A673 (cell line): ENCODE measurements at regions not wholly inside any gene's neighbourhood (a gene's known extent, or its start where the extent isn't known, plus 50 kb on each side); places are given as distances from the start of the nearest gene placed in this dataset.

Source experiments
- BruUV-seq: library from RNA; stranded (reverse); fragments of 400-500 nt; replicated peaks from 2 replicates; lab custom pipeline; 2021; lab: Mats Ljungman, UMichigan
- CTCF ChIA-PET: fragments of 300-600 bp; sonication (Branson Sonifier 250); formaldehyde crosslinking; loops from one replicate; lab custom pipeline; 2022; ENCODE audit warnings: antibody characterized with exemption; lab: Charles Lee
- POLR2A ChIA-PET: fragments of 300-600 bp; sonication (Branson Sonifier 250); formaldehyde crosslinking; loops from one replicate; lab custom pipeline; 2022; ENCODE audit warnings: antibody characterized with exemption; ENCODE audit not compliant: low non-redundant PET; lab: Charles Lee
- DNase-seq: peaks from one replicate; pipeline ENCODE4 v3.0.0-alpha.2; 2015; ENCODE audit warnings: low spot score
- H3K27ac ChIP-seq: fragments of 200-600 bp; sonication (generic); 2 replicates; pipeline ENCODE4 v1.5.1; 2016; ENCODE audit warnings: mixed run types, low read depth, mild to moderate bottlenecking, mixed read lengths, antibody characterized with exemption, low read length; ENCODE audit not compliant: poor library complexity, severe bottlenecking
- H3K27me3 ChIP-seq: fragments of 200-600 bp; sonication (generic); replicated peaks from 2 replicates; pipeline ENCODE4 v1.6.1; 2017; ENCODE audit warnings: mixed run types, low read depth, mild to moderate bottlenecking, mixed read lengths, antibody characterized with exemption, low read length; ENCODE audit not compliant: insufficient read depth, poor library complexity
- H3K36me3 ChIP-seq: fragments of 200-600 bp; sonication (generic); 2 replicates; pipeline ENCODE4 v1.6.1; 2016; ENCODE audit warnings: mixed run types, mild to moderate bottlenecking, mixed read lengths, antibody characterized with exemption, low read length; ENCODE audit not compliant: insufficient read depth, poor library complexity, severe bottlenecking
- H3K4me1 ChIP-seq: fragments of 200-600 bp; sonication (generic); 2 replicates; pipeline ENCODE4 v1.6.1; 2017; ENCODE audit warnings: mixed run types, mild to moderate bottlenecking, mixed read lengths, antibody characterized with exemption, low read length; ENCODE audit not compliant: insufficient read depth, poor library complexity, severe bottlenecking
- H3K4me3 ChIP-seq: fragments of 200-600 bp; sonication (generic); 2 replicates; pipeline ENCODE4 v1.5.1; 2016; ENCODE audit warnings: low read depth, mixed run types, mild to moderate bottlenecking, mixed read lengths, low read length; ENCODE audit not compliant: poor library complexity, severe bottlenecking
- H3K9me3 ChIP-seq: fragments of 200-600 bp; sonication (generic); 2 replicates; pipeline ENCODE4 v1.6.1; 2016; ENCODE audit warnings: mixed run types, low read depth, mild to moderate bottlenecking, mixed read lengths, antibody characterized with exemption, low read length; ENCODE audit not compliant: poor library complexity, severe bottlenecking
- CTCF ChIP-seq: fragments of 300-800, 200-600 bp; sonication (generic); conservative IDR thresholded peaks from 2 replicates; pipeline ENCODE4 v1.5.1; 2017; ENCODE audit warnings: low read depth, mild to moderate bottlenecking, antibody characterized with exemption, low read length, moderate library complexity, mixed read lengths
- EZH2 ChIP-seq: fragments of 200-600 bp; sonication (generic); IDR thresholded peaks from 2 replicates; pipeline ENCODE4 v1.6.1; 2017; ENCODE audit warnings: borderline replicate concordance, low read depth, mild to moderate bottlenecking, mixed read lengths, antibody characterized with exemption, low read length; ENCODE audit not compliant: poor library complexity, severe bottlenecking
- intact Hi-C: fragments of 100-400 bp; cut with micrococcal nuclease; formaldehyde crosslinking; loops from one replicate; pipeline ENCODE4 v1.10.0; 2022; ENCODE audit not compliant: unreplicated experiment

GRCh38 chr1:86218859-86219258, 62.3 kb upstream of the COL24A1 start:
- Histone ChIP-seq H3K27ac (no peak overlapping the region), H3K36me3 (no peaks in the 10 kb centered on the region), H3K9me3 (no peaks in the 10 kb centered on the region), H3K27me3 (no peaks in the 10 kb centered on the region), H3K4me3 (no peak overlapping the region), H3K4me1 (peaks cover 8% of the 10 kb centered on the region)
- TF ChIP-seq EZH2 (no peak), CTCF (no peak)
- no peak for DNase-seq
- BruUV-seq: no TSS peak
- CTCF ChIA-PET: no interaction called here
- POLR2A ChIA-PET: no interaction called here
- intact Hi-C loops: no loop called here

- DNase-seq: no peak
- TF ChIP-seq EZH2 (no peak), CTCF (no peak)
- ChIA-PET POLR2A (no interaction called here), CTCF (no interaction called here)
- no TSS peak for BruUV-seq
- intact Hi-C loops: no loop called here
- Histone ChIP-seq H3K36me3 (no peaks in the 10 kb centered on the region), H3K4me3 (no peak overlapping the region), H3K4me1 (no peaks in the 10 kb centered on the region), H3K9me3 (no peaks in the 10 kb centered on the region), H3K27me3 (no peaks in the 10 kb centered on the region), H3K27ac (no peak overlapping the region)
These were observed 58.0 kb upstream of the COL24A1 start for GRCh38 chr1:86214605-86215004.

GRCh38 chr1:86209346-86209745, 52.8 kb upstream of the COL24A1 start:
- no peaks in the 10 kb centered on the region for H3K27me3 ChIP-seq
- BruUV-seq: no TSS peak
- H3K4me3 ChIP-seq: no peak overlapping the region
- no peaks in the 10 kb centered on the region for H3K36me3 ChIP-seq
- no peak for DNase-seq
- intact Hi-C loops: no loop called here
- no peaks in the 10 kb centered on the region for H3K4me1 ChIP-seq
- no peak for TF ChIP-seq CTCF
- TF ChIP-seq EZH2: no peak
- H3K27ac ChIP-seq: no peak overlapping the region
- ChIA-PET CTCF (no interaction called here), POLR2A (no interaction called here)
- no peaks in the 10 kb centered on the region for H3K9me3 ChIP-seq
